Right lobe of liver (tissue), 4 donors: ENCODE measurements at regions not wholly inside any gene's neighbourhood (a gene's known extent, or its start where the extent isn't known, plus 50 kb on each side); places are given as distances from the start of the nearest gene placed in this dataset.

ENCODE experiments used
- CTCF ChIP-seq, 4 donors: fragments of 200-600 bp in 3 of 4; fragments of 450-650 bp in 1 of 4; IDR thresholded peaks; one replicate each; pipeline versions ENCODE4 v1.5.1 to v1.8.0; 2016 to 2022; ENCODE audit warnings: antibody characterized with exemption in 4 of 4, mild to moderate bottlenecking in 2 of 4
- POLR2A ChIP-seq: fragments of 450-650 bp; IDR thresholded peaks from one replicate; pipeline ENCODE4 v1.6.1; 2017; ENCODE audit warnings: antibody characterized with exemption, mild to moderate bottlenecking
- donor health status: DM: no; HTN: no; CAD: no.
- donor health status: DM: no; HTN: no; CAD: no.
- donor health status: DM: no; HTN: yes; CAD: no.

DNA sequence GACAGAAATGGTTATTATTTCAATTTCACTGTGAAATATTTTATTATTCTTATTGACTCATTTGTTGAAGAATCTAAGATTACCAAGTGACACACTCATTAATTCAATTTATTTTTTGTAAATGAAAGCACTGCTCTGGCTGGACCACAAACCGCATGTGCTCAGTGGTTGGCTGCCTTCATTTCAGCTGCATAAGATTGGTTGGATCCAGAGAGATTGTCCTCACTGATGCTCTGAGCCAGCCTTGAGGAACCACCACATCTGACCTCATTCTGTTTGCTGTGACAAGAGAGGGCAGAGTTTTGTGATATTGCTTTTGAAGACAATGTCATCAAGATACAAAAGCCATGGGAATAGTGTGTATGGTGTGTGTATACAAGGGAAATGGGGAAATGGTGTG lies 192.1 kb downstream of the CYRIA start:
- TF ChIP-seq POLR2A (no peak), CTCF (IDR thresholded peaks at IDR 0.05) (no peak)
